NCI-H226 (cell line): ENCODE measurements at regions not wholly inside any gene's neighbourhood (a gene's known extent, or its start where the extent isn't known, plus 50 kb on each side); places are given as distances from the start of the nearest gene placed in this dataset.

ENCODE experiments used
- DNase-seq: peaks from one replicate; pipeline ENCODE4 v3.0.0-alpha.2; 2015

DNA sequence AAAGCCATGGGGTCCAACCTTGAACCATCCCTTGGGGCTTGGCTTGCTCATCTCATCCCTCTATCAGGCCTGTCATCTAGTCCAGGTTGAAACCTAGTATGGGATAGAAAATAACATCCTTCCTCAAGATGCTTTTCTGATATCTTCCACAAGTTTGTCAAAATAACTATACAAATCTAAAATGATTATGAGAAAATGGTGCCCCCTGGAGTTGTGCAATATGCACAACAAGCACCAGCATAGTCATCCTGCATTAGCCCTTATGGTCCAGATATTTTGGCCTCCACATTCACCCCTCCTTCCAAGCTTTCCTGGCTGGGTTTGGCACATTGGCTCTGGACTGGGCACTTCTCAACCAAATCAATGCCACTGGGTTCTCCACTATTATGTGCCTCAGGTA, 101.2 kb downstream of the TBX19 start:
- DNase-seq, result no peak

DNA sequence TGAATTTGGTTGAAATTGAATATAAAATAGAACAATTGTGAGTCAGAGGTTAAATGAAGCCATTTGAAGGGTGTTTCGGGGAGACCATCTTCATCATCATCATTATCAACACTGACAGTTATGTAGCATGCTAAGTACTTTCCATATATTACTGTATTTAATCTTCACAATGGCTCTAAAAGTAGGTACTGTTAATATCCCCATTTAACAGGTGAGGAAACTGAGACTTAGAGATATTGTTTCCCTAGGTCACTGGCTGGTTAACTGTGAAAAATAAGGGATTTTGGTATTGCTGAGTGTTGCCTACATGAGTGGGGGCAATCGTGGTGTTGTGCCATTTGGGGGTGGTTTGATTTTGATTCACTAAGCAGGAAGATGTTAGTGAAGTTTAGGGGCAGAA, 100.3 kb downstream of the TBX19 start:
- no peak for DNase-seq

DNA sequence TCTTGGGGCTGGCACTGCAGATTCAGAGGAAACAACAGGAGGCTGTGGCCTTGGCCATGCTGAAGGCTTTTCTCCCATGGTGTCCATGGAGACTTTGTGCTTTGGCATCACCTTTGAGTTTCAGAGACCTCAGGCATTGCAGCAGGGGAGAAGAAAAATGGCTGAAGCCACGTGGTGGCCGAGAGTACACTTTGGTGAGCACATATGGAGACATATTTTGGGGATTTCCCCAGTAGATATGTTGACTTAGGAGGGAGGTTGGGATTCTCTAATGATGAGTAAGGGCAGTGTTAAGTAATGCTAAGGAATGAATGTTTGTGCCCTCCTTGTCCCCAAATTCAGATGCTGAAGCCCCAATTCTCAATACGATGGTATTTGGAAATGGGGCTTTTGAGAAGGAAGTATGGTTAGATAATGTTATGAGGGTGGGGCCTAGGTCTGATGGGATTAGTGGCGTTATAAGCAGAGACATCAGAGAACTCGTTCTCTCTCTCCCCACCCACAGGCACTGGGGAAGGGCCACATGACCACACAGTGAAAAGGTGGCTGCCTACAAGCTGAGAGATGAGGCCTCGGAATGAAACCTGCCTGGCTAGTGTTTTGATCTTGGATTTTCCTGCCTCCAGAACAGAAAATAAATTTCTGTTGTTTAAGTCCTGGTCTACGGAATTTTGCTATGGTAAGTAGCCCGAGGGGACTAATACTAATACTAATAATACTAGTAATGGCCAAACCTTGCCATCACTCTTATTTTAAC, 98.6 kb downstream of the TBX19 start:
- peak; percentile 52 for DNase-seq

DNA sequence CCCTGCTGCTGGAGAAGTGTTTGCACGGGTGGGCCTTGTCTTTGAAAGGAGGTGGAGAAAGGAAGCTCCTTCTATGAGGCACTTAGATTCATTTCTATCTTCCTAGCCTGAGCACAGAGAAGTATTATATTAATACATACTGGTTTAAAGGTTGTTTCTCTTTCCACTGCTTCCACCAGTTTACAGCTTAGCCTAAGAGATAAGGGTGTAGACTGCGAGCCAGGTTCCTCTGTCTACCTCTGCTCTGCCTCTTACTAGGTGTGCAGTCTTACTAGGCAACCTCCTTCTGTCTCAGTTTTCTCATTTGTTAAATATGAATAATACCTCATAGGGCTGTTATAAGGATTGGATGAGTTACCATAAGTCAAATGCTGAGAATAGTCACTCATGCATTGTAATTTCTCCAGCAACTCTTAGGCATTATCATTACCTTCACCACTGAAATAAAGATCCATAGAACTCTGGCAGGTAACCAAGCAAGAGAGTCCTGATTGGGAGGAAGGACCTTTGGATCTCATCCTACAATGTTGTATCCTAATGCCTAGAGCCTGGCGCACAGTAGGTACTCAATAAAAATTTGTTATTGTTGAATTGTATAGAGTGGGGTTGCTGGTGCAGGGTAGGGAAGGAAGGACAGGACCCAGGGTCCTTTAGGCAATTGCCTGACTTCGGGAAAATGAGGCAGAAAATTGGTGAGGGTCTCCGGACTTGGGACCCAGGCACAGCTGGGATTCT, 95.1 kb downstream of the TBX19 start:
- DNase-seq, result no peak

DNA sequence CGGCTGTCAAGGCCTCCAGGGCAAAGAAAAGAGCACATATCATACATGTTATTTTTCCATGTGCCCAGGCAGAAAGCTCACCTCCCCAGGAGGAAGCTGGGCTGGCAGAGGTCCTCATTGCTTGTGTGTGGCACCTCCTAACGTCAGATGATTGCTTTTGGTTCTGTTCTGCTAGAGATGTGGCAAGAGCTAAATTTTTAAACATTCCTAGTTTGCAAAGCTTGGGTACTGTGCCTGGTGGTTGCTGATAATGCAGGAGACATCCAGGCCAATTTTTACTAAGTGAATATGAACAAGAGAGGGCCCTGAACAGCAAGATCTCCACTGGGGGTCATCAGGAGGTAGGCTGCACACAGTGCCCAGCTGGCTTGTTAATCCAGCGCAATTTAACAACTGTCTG, 93.9 kb downstream of the TBX19 start:
- no peak for DNase-seq

DNA sequence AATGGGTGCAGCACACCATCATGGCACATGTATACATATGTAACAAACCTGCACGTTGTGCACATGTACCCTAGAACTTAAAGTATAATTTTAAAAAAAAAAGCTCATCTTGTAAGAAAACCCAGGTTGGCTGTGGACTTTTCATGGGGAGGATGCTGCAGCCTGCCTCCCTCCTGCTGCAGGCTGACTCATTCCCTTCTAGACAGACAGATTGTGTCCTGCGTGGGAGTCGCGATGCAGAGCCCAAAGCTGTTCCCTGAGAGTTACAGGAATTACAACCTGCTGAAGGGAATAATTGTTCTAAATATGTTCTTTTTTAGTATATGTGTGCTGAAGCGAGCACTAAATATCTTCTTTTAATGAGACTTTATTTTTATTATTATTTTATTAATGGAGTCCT, 93.2 kb downstream of the TBX19 start:
- peak; percentile 64 for DNase-seq

DNA sequence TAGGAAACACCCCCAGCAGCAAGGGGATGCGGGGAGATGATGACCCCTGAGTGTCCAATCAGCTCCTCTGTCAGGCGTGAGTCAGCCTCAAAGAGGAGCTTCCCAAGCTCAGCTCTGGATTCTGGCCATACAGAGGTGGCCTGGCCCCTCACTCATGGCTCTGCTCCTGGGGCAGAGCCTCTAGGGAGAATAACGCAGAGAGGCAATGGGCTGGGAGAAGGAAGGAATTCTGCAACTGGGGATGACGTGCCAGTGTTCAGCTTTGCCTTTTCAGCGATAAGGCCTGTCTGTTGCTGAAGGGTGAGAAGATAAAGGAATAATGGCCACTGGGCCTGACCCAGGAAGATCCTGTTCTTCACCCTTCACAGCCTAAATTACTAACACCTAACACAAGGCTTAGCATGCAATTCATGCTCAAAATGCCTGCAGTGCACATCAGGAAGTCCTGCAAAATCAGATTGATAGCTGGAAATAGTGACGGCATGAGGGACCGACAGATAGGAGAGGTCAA, 92.2 kb downstream of the TBX19 start:
- DNase-seq, result no peak

DNA sequence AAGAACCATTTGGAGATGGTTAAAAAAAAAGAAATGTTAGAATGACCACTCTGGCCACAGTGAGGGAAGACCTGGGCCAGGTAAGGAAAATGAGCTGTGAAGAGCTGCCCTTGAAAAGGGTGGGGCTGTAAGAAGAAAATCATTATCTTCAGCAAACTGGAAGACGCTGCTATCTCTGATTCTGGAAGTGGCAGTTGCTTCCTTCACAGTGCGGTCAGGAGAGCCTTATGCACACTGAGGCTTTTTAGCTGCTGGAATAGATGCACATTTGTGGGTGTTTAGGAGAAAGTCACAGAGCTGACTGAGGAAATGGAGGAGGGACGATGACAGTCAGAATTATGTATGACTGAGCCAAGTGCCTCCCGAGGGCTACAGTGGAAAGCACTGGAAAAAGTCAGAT, 91.6 kb downstream of the TBX19 start:
- DNase-seq, result no peak

DNA sequence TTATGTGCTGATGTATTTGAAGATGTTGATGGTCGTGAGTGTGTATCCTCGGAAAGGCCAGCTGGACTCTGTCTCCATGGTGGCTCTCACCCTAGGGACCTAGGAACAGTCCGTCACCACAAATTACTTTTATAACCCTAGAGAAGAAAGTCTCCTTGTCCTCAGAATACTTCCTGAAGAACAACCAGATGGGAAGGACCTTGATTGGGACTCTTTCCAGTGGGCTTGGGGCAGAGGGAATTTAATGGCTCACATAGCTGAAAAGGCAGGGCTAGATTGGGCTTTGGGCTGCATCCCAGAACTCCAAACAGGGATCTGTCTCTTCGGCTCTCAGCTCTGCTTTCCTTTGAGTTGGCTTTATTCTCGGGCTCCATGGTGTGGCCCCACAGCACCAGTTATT, 90.8 kb downstream of the TBX19 start:
- no peak for DNase-seq

DNA sequence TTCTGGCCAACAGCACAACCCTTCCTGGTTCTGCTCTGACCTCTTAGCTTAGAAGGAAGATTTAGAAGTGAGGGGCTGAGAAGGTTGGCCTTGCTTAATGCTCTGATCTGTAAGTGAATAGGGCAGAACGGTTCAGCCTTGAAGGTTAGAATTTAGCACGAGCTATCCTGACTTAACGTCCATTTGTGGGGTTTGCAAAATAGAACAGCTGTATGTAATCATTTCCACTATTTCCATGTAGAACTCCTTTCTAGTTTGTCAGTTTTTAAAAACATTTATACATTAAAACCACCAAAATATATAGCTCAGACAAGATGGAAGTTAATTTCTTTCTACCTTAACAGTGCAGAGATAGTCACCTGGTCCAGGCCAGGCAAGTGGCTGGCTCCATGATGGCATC, 89.9 kb downstream of the TBX19 start:
- DNase-seq, result no peak

DNA sequence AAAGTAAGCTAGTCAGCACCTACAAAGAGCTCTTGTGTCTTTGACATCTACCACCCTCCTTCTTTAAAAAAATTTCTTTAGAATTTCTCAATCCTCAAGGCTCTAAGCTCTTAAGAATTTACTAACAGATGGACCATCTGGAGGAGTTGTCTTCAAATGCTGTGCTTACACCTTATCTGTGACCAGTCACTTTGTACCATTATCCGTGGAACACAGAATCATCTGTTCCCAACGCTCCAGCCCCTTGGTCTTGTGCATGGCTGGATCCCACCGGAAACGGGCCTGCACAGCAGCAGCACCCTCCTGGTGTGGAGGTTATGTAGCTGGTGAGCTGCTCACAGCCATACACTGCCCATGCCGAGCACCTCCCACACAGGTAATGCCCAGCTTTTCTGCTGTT, 89.0 kb downstream of the TBX19 start:
- DNase-seq, result no peak

DNA sequence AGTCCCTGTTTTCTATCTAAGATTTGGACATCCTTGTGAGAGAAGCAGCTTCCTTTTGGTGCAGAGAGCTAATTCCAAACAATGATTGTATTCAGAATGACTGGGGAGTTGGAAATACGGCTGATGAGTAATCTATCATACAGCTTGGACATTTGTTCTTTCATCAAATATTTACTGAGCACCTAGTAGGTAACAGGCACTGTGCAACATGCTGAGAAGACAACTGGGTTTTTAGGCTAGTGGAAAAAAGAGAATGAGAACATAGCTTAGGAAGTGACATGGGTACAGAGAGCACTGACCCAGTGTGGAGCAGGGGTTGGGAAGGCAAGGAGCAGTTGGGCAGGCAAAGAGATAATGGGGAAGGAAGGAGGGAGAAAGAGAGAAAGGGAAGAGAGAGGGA, 87.5 kb downstream of the TBX19 start:
- no peak for DNase-seq

DNA sequence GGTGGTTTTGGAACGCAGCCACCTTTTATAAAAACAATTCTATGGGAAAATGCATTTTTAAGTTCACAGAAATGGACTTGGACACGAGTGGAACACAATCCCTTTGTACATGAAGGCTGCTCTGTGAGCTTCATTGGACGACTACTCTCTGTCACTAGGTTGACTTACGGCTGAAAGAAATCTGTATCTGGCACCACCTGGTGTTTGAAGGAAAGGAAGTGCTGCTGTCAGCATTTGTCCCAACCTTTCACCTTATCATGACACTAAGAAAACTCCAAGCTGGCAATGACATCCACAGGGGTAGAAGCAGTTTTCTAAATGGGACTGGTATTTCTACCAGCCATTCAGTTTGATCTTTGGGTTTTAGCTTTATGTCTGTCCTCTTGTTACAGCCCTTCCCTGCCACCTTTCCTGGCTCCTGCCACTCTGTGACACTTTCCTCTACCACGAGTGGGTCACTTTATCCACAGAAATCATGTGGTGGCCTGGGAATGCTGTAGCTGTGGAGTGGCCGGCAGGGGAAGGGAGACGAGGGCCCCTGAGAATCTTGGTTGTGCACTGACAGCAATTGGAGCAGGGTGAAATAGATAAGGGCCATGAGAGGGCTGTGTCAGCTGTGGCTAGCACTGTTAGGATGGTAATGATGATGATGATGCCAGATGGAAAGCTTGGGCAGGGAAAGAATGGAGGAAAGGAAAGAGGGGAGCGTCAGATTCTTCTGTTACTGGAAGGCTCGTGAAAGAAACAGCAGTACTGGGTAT, 85.2 kb downstream of the TBX19 start:
- DNase-seq, result no peak
